GM21737 (cell line): ENCODE measurements at regions not wholly inside any gene's neighbourhood (a gene's known extent, or its start where the extent isn't known, plus 50 kb on each side); places are given as distances from the start of the nearest gene placed in this dataset.

Experiments
- ATAC-seq: cut with Tn5 transposase; IDR thresholded peaks from one replicate; pipeline ENCODE4 v1.9.1; 2021; ENCODE audit warnings: mild to moderate bottlenecking, moderate library complexity; ENCODE audit not compliant: unreplicated experiment

GRCh38 chr10:131424836-131425491, 113.4 kb upstream of the TCERG1L start:
- ATAC-seq = no peak

DNA sequence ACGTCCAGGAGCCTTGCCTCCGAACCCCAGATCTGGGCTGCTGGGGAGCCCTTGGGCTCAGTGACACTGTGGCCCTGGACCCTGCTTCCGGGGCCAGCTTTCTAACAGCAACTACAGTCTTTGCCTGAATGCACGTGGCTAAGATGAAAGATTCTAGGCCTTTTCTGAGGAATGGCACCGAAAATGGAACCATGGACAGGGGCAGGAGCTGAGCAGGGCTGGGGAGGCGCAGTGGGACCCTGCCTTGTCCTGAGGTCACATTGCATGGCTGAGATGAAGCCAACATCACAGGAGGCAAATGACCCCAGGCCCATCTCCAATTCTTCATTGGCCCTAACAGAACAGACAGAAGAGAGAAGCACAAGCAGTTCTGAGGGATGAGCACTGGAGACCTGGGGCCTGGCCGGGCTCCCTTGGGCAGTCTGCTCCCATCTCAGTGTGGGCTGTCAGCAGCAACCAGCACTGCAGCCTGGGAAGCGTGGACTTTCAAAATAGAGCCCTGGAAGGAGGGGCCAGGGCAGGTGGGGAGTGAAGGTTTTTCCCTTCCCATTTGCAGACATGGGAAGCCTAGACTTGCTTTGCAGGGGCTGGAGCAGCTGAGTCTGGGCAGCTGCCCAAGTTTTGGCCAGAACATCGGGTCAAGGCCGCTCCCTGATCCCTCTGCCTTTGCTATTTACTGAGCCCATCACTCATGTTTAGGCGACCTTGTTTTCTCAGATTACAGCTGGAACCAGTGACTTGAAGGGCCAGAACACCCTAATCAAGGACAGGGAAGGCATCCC, 114.4 kb upstream of the TCERG1L start:
- ATAC-seq = no peak

DNA sequence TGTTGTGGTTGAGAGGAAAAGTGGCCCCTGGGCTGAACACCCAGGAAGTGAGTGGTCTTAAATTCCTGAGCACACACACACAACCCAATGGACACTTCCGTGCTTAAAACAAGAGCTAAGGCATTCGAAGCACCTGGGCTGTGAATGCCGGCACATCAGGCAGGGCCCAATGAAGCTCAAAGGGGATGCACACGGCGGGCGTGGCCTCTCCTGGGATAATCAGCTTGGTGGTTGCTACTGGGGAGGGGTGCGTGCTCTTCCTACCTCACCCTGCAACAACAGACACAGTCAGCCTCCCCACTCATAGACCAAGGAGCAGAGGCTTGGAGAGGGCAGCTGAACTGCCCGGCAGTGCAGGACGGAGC, 115.0 kb upstream of the TCERG1L start:
- no peak for ATAC-seq

GRCh38 chr10:131427281-131427680, 115.8 kb upstream of the TCERG1L start:
- no peak for ATAC-seq

GRCh38 chr10:131427901-131428300, 116.4 kb upstream of the TCERG1L start:
- no peak for ATAC-seq

DNA sequence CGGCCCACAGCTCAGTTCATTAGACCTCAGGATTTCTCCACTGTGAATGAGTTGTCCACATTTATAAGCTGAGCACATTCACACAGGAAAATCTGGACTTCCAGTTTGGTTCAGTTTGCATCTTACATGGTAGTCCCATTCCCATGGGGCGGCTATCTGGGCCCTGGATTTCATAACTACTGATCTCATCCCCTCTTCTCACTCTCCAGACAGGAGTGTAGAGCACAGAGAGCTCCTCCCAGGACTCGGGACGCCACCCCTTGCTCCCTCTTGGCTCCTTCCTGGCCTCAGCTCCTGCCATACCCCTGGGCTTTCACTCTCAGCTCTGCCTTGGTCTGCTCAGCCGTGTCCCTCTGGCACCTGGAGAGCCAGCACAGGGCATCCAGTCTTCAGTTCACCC, 117.6 kb upstream of the TCERG1L start:
- no peak for ATAC-seq

GRCh38 chr10:131429942-131430341, 118.4 kb upstream of the TCERG1L start:
- no peak for ATAC-seq

DNA sequence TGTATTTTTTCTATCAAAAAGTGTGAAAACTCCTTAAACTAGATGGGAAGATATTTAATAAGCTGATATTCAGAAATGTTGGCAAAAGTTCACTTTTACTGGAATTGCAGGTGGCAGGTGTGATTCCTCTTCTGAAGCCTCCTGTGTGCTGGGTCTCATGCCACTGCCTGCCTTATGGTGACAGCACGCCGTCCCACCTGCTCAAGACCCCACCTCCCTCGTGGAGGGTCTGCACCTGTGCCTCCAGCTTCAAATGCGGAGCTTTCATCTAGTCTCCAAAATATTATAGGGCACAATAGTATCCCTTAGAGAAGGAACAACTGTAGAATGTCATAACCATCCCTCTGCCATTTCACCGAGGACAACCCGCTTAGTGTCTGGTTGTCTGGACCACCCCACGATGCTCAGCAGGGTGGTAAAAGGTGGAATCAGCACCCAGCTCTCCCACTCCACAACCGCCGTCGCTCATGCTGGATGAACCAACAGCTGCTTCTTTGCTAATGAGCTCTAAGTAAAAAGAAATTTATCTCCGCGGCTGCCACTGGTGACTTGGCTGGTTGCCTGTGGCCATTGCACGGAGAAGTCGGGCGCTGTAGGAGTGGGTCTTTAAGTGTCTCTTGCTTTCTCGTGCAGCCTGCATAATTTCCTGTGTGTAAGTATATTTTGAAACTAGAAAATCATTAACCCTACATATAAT, 119.3 kb upstream of the TCERG1L start:
- no peak for ATAC-seq

DNA sequence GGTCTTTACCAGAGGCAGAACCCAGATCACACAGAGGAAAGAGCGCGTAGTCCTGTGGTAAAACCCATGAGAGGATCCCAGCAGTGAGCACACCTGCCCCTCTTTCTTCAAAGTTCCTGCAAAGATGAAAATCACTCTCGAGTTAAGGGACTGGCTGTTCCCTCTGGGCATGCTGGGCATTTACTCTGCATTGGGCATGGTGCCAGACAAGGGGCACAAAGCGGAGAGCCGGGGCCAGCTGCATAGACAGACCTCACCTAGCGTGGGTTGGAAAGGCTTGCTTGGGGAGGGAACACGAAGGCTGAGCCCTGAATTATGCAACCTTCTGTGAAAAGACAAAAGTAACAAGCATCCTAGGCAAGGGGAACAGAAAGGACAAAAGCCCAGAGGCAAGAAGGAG, 120.0 kb upstream of the TCERG1L start:
- no peak for ATAC-seq

GRCh38 chr10:131431978-131432690, 120.6 kb upstream of the TCERG1L start:
- ATAC-seq = no peak

DNA sequence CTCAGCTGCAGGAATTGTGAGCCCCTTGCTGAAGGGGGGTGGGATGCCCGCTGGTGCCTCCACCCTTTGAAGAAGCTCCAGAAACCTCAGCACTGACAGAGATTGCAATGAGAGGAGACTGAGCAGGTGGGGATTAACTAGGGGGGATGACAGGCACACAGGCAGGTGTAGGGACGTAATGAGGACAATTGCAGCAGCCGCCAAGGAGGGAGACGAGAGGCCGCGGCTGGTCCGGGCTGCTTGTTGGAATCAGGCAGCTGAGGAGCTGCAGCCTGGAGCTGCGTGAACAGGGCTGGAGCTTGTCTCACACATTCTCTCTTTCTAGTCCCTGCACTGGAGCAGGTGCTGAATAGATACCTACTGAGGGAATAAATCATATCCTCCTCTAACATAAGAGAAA, 122.0 kb upstream of the TCERG1L start:
- ATAC-seq = no peak

DNA sequence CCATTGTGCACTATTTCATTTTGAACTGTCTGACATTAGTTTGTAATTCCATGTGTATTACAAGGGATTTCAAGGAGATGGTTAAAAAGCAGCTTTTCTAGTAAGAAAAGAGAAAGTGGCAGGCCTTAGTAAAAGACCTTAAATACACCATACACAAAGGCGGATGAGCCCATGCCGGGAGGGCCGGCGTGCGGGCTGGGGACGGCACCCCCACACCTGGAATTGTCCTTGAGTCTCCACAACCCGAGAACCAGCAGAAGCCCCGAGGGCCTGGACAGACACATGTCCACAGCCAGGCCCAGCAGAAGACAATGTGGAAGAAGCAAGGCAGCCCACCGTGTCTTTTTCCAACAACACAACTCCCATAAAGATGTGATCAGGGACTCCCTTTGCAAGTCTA, 123.7 kb upstream of the TCERG1L start:
- ATAC-seq = no peak

- no peak for ATAC-seq
Observed at GRCh38 chr10:131435760-131436457, 124.4 kb upstream of the TCERG1L start.

GRCh38 chr10:131436458-131436857, 124.9 kb upstream of the TCERG1L start:
- ATAC-seq = no peak

DNA sequence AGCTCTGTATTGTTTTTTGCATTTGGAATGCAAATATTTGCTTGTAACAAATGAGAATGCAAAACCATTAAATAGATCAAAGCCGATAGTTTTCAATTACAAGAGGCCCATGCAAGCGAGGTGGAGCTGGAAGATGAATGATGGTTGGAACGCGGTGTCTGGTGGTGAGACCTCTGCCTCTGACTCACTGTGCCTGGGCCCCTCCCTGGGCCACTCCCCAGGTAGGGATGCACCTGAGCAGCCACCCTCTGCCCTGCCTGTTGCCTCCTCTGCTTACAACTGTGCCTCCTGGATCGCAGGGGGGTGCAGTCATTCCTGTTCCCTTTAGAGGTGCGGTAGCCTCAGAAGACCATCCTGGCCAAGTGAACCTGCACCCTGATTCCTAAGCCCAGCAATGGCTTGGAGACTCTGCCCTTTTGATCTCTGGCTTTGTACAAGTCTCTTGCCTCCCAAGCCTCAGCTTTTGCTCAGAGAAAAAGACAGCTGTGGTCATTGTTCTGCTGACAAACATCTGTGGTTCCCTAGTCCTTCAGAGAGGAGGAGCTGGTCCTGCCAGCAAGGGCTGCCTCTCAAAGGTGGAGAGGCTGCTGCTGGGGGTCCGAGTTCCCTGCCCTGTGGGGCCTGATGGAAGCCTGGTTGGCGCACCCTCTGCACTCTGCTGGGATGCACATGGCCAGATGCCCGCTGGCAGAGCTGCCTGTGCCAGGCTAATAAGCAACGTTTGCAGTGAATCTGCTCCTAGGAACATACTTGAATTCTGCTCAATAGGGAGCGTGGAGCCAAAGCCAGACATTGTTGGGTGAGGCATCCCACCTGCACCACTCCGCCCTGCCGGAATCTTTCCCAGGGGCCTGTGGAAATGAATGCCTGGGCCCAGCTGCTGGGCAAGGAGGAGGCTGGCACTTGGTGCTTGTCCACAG, 126.3 kb upstream of the TCERG1L start:
- ATAC-seq = no peak

DNA sequence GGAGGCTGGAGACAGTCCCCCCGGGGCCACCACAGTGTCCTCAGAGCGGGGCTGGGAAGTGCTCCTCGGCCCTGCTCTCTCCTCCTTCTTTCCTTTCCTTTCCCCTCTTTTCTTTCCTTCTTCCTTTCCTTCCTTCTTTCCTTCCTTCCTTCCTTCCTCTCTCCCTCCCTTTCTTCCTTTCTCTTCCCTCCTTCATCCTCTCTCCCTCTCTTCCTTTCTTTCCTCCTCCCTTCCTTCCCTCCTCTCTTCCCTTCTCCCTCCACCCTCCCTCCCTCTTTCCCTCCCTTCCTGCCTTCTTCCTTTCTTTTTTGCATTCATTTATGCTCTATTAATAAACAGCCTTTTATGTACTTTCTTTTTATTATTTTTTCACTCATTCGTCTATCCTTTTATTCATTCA, 127.1 kb upstream of the TCERG1L start:
- no peak for ATAC-seq

- ATAC-seq = no peak
Observed at GRCh38 chr10:131439705-131440104, 128.2 kb upstream of the TCERG1L start.

DNA sequence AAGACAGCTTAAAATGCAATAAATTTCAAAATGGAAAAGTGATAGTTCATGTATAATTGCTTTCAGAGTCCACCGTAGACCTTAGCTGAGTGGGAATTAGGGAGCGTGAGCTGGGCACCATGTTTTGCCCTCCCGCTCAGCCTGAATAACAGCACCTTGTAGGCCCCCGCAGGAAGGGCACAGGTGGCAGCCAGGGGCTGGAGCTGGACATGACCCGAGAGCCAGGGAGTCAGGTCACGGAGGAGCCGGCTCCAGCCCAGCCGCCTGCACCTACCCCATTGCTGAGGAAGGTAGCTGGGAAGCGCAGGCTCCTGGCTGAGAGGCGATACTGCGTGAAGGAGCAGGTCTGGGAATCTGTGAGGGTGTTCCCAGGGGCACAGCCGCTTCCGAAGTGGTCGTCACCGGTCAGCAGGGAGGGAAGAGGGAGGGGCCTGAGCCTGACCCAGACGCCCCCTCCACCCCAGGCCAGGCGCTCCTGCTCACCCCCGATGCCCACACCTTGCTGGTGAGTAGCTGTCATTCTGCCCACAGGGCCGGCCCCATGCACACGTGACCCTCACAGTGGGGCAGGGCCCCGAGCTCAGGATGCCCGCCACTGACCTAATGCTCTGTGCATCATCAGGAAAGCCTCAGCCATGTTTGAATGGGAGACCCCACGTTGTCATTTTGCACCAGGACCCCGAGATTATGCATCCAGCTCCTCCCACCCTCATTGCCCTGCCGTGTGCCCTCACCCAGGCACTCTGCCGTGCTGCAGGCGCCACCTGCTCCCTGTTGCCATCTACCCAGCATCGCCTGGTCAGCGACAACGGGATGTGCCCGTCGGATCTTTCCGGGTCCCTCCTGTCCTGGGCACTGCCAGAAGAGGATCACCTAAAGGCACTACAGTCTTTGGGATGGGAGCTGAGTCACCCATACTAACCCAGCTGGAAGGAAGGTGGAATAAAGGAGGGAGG, 129.2 kb upstream of the TCERG1L start:
- no peak for ATAC-seq

DNA sequence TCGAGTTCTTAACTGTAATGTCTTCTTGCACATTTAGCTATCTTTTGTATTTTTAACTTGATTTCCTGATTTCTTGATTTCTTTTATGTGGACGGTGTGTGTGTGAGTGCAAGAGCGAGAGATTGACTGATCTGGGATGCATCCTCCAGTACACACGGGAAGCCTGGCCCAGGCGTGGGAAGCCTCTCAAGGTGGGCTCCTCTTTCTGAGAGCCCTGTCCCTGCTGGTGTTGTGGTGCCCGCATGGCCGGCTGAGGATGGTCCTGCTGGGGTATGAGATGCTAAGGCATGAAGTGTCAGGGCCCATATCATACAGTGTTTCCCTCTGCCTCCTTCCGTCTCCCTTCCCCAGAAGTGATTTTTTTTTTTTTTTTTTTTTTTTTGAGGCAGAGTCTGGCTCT, 130.8 kb upstream of the TCERG1L start:
- no peak for ATAC-seq
